ENCODE measurements at regions not wholly inside any gene's neighbourhood (a gene's known extent, or its start where the extent isn't known, plus 50 kb on each side); places are given as distances from the start of the nearest gene placed in this dataset.

DNA sequence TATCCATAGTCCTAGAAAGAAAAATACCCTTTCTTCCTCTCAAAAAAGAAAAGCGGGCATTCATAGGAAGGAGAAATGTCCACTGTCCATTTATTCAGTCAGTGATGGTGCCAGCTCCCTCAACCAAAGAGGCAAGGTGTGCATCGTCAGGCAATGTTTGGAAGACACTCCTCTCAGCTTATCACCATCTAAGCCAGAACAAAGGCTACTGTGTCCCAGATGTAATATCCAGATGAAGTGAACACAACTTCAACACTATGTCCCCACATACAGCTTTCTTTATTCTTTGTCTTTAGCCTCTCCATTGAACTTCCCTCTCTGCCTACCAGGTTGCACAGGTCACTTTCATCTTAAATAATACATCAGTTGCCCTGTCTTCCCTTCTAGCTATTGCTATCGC is 131.4 kb upstream of the RNF32 start:
- TF ChIP-seq RAD21 (IDR thresholded peaks at IDR 0.05; ENCODE audit: low read depth) (no peak), TEAD4 (IDR thresholded peaks at IDR 0.05) (no peak), ZBTB7A (IDR thresholded peaks at IDR 0.05; ENCODE audit: low read depth) (no peak), FOXM1 (IDR thresholded peaks at IDR 0.05; ENCODE audit: borderline replicate concordance, low read depth) (no peak), EP300 (IDR thresholded peaks at IDR 0.05; ENCODE audit: borderline replicate concordance) (no peak), EGR1 (IDR thresholded peaks at IDR 0.05) (no peak), YY1 (IDR thresholded peaks at IDR 0.05; ENCODE audit: low read depth) (no peak), CEBPB (IDR thresholded peaks at IDR 0.05) (no peak)
- TF ChIP-seq, protein P1, sequence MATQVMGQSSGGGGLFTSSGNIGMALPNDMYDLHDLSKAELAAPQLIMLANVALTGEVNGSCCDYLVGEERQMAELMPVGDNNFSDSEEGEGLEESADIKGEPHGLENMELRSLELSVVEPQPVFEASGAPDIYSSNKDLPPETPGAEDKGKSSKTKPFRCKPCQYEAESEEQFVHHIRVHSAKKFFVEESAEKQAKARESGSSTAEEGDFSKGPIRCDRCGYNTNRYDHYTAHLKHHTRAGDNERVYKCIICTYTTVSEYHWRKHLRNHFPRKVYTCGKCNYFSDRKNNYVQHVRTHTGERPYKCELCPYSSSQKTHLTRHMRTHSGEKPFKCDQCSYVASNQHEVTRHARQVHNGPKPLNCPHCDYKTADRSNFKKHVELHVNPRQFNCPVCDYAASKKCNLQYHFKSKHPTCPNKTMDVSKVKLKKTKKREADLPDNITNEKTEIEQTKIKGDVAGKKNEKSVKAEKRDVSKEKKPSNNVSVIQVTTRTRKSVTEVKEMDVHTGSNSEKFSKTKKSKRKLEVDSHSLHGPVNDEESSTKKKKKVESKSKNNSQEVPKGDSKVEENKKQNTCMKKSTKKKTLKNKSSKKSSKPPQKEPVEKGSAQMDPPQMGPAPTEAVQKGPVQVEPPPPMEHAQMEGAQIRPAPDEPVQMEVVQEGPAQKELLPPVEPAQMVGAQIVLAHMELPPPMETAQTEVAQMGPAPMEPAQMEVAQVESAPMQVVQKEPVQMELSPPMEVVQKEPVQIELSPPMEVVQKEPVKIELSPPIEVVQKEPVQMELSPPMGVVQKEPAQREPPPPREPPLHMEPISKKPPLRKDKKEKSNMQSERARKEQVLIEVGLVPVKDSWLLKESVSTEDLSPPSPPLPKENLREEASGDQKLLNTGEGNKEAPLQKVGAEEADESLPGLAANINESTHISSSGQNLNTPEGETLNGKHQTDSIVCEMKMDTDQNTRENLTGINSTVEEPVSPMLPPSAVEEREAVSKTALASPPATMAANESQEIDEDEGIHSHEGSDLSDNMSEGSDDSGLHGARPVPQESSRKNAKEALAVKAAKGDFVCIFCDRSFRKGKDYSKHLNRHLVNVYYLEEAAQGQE (IDR thresholded peaks at IDR 0.05; ENCODE audit: low read depth): no peak

DNA sequence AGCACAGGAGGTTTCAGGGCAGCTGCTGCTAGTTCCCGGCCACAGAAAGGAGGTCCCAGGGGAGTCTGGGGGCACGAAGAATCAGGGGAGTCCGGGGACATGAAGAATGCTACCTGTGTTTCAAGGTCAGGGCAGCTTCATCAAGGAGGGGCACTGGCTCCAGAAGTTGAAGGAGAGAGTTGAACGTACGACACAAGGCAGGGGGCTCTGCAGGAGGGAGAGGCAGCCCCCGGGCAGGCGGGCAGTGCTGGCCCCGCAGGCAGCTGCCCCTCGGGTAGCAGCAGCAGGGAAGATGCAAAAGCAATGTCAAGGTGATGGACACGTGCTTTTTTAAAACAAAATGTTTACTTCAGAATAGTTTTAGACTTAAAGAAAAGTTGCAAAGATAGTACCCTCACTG is 134.7 kb upstream of the RNF32 start:
- TF ChIP-seq FOXM1 (IDR thresholded peaks at IDR 0.05; ENCODE audit: borderline replicate concordance, low read depth): no peak
- no peak for TF ChIP-seq TAF1 (IDR thresholded peaks at IDR 0.05; ENCODE audit: low read depth)
- TF ChIP-seq NFIC (IDR thresholded peaks at IDR 0.05): no peak
- no peak for TF ChIP-seq TEAD4 (IDR thresholded peaks at IDR 0.05)
- TF ChIP-seq YY1 (IDR thresholded peaks at IDR 0.05; ENCODE audit: low read depth): no peak
- no peak for TF ChIP-seq EP300 (IDR thresholded peaks at IDR 0.05; ENCODE audit: borderline replicate concordance)
- TF ChIP-seq, protein P1 (IDR thresholded peaks at IDR 0.05; ENCODE audit: low read depth): no peak
- TF ChIP-seq USF1 (IDR thresholded peaks at IDR 0.05): no peak
- TF ChIP-seq, protein P2, sequence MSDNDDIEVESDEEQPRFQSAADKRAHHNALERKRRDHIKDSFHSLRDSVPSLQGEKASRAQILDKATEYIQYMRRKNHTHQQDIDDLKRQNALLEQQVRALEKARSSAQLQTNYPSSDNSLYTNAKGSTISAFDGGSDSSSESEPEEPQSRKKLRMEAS (IDR thresholded peaks at IDR 0.05): no peak
- TF ChIP-seq CEBPB (IDR thresholded peaks at IDR 0.05): no peak
- no peak for TF ChIP-seq EGR1 (IDR thresholded peaks at IDR 0.05)
- TF ChIP-seq CREB1 (IDR thresholded peaks at IDR 0.05; ENCODE audit: low read depth): no peak
- TF ChIP-seq ZBTB7A (IDR thresholded peaks at IDR 0.05; ENCODE audit: low read depth): no peak
- TF ChIP-seq RAD21 (IDR thresholded peaks at IDR 0.05; ENCODE audit: low read depth): no peak
- no peak for TF ChIP-seq TCF12 (IDR thresholded peaks at IDR 0.05; ENCODE audit: low read depth)

- TF ChIP-seq USF1 (IDR thresholded peaks at IDR 0.05): peak; percentile 74
- TF ChIP-seq, protein P1 (IDR thresholded peaks at IDR 0.05; ENCODE audit: low read depth): no peak
- TF ChIP-seq, protein P2 (IDR thresholded peaks at IDR 0.05): peak; percentile 76
Observed at GRCh38 chr7:156504687-156505545, 135.7 kb upstream of the RNF32 start.

- TF ChIP-seq ZBTB7A (IDR thresholded peaks at IDR 0.05; ENCODE audit: low read depth) (no peak), FOXM1 (IDR thresholded peaks at IDR 0.05; ENCODE audit: borderline replicate concordance, low read depth) (no peak), EP300 (IDR thresholded peaks at IDR 0.05; ENCODE audit: borderline replicate concordance) (no peak), YY1 (IDR thresholded peaks at IDR 0.05; ENCODE audit: low read depth) (no peak), RAD21 (IDR thresholded peaks at IDR 0.05; ENCODE audit: low read depth) (no peak), EGR1 (IDR thresholded peaks at IDR 0.05) (no peak), NFIC (IDR thresholded peaks at IDR 0.05) (no peak), TEAD4 (IDR thresholded peaks at IDR 0.05) (no peak), USF1 (IDR thresholded peaks at IDR 0.05) (no peak), CREB1 (IDR thresholded peaks at IDR 0.05; ENCODE audit: low read depth) (no peak), TCF12 (IDR thresholded peaks at IDR 0.05; ENCODE audit: low read depth) (no peak), CEBPB (IDR thresholded peaks at IDR 0.05) (no peak), TAF1 (IDR thresholded peaks at IDR 0.05; ENCODE audit: low read depth) (no peak)
- TF ChIP-seq, protein P2 (IDR thresholded peaks at IDR 0.05): no peak
- TF ChIP-seq, protein P1 (IDR thresholded peaks at IDR 0.05; ENCODE audit: low read depth): no peak
Observed at GRCh38 chr7:156504006-156504405, 136.6 kb upstream of the RNF32 start.

Data from Ishikawa (cell line).